IMR-90 (cell line): ENCODE measurements at regions not wholly inside any gene's neighbourhood (a gene's known extent, or its start where the extent isn't known, plus 50 kb on each side); places are given as distances from the start of the nearest gene placed in this dataset.

Source experiments
- ATAC-seq: fragments of 200-7000 bp; cut with Tn5 transposase; 2 replicates; pipeline ENCODE4 v1.9.1; 2020; ENCODE audit warnings: low read depth, mild to moderate bottlenecking, moderate library complexity
- BruUV-seq: library from RNA; stranded (reverse); fragments of 400-500 nt; replicated peaks from 2 replicates; lab custom pipeline; 2021; lab: Mats Ljungman, UMichigan
- CTCF ChIA-PET: fragments of 300-600 bp; formaldehyde crosslinking; extraction: SDS; loops from one replicate; lab custom pipeline; 2021; ENCODE audit warnings: antibody characterized with exemption; lab: Yijun Ruan, JAX
- POLR2A ChIA-PET: fragments of 300-600 bp; sonication (Branson Sonifier 250); formaldehyde crosslinking; loops from one replicate; lab custom pipeline; 2022; ENCODE audit warnings: antibody characterized with exemption; ENCODE audit not compliant: unreplicated experiment; lab: Charles Lee
- DNase-seq: peaks from one replicate; pipeline ENCODE4 v3.0.0; 2013
- H2AFZ ChIP-seq: replicated peaks from 2 replicates; pipeline ENCODE3; 2013; ENCODE audit warnings: low read length, mild to moderate bottlenecking; ENCODE audit not compliant: poor library complexity
- H2AK5ac ChIP-seq: 2 replicates; pipeline ENCODE4 v1.6.1; 2013; ENCODE audit warnings: low read depth, low read length, inconsistent platforms
- H2AK9ac ChIP-seq: replicated peaks from 2 replicates; pipeline ENCODE3; 2013; ENCODE audit warnings: mild to moderate bottlenecking, low read depth, low read length, moderate library complexity; ENCODE audit not compliant: poor library complexity
- H2BK120ac ChIP-seq: 2 replicates; pipeline ENCODE4 v1.6.1; 2013; ENCODE audit warnings: low read depth, low read length, inconsistent platforms
- H2BK15ac ChIP-seq: 3 replicates; pipeline ENCODE4 v1.6.1; 2013; ENCODE audit warnings: low read depth, low read length, inconsistent platforms
- H2BK20ac ChIP-seq: 2 replicates; pipeline ENCODE4 v1.6.1; 2013; ENCODE audit warnings: low read depth, mild to moderate bottlenecking, inconsistent platforms, low read length, moderate library complexity
- H2BK5ac ChIP-seq: 2 replicates; pipeline ENCODE4 v1.6.1; 2013; ENCODE audit warnings: mild to moderate bottlenecking, low read depth, low read length, inconsistent platforms; ENCODE audit not compliant: poor library complexity, severe bottlenecking
- H3K14ac ChIP-seq: replicated peaks from 2 replicates; pipeline ENCODE4 v1.6.1; 2013; ENCODE audit warnings: low read depth, low read length, inconsistent platforms
- H3K18ac ChIP-seq: 2 replicates; pipeline ENCODE4 v1.6.1; 2013; ENCODE audit warnings: low read depth, low read length, control low read depth
- H3K23ac ChIP-seq: 2 replicates; pipeline ENCODE4 v1.6.1; 2013; ENCODE audit warnings: low read depth, low read length, inconsistent platforms
- H3K27ac ChIP-seq: 2 replicates; pipeline ENCODE4 v1.5.1; 2013; ENCODE audit warnings: mild to moderate bottlenecking, control low read depth, low read length; ENCODE audit not compliant: insufficient read depth
- H3K27me3 ChIP-seq: 2 replicates; pipeline ENCODE4 v1.6.1; 2013; ENCODE audit warnings: low read length; ENCODE audit not compliant: control insufficient read depth, insufficient read depth
- H3K36me3 ChIP-seq: 2 replicates; pipeline ENCODE4 v1.6.1; 2013; ENCODE audit warnings: low read length, mixed read lengths; ENCODE audit not compliant: control insufficient read depth, insufficient read depth
- H3K4ac ChIP-seq: 2 replicates; pipeline ENCODE4 v1.6.1; 2013; ENCODE audit warnings: low read depth, low read length, inconsistent platforms
- H3K4me1 ChIP-seq: 2 replicates; pipeline ENCODE4 v1.6.1; 2013; ENCODE audit warnings: low read length, mixed read lengths; ENCODE audit not compliant: control insufficient read depth, insufficient read depth
- H3K4me2 ChIP-seq: 2 replicates; pipeline ENCODE4 v1.6.1; 2013; ENCODE audit warnings: low read depth, mild to moderate bottlenecking, control low read depth, low read length, moderate library complexity
- H3K4me3 ChIP-seq: 2 replicates; pipeline ENCODE4 v1.5.1; 2013; ENCODE audit warnings: low read depth, mild to moderate bottlenecking, control low read depth, low read length, moderate library complexity; ENCODE audit not compliant: insufficient read depth
- H3K56ac ChIP-seq: 2 replicates; pipeline ENCODE4 v1.6.1; 2013; ENCODE audit warnings: low read length, inconsistent platforms; ENCODE audit not compliant: insufficient read depth; ENCODE audit errors: extremely low read depth
- H3K79me1 ChIP-seq, 2 experiments: 2 replicates each; pipeline ENCODE4 v1.6.1; 2013; ENCODE audit warnings: low read length in 2 of 2, inconsistent platforms in 1 of 2, low read depth in 1 of 2
- H3K9ac ChIP-seq: 2 replicates; pipeline ENCODE4 v1.6.1; 2013; ENCODE audit warnings: low read depth, low read length, control low read depth
- H3K9me1 ChIP-seq: 2 replicates; pipeline ENCODE4 v1.6.1; 2013; ENCODE audit warnings: low read length, inconsistent platforms; ENCODE audit not compliant: insufficient read depth
- H3K9me3 ChIP-seq: 2 replicates; pipeline ENCODE4 v1.6.1; 2013; ENCODE audit warnings: low read length; ENCODE audit not compliant: control insufficient read depth, insufficient read depth
- H4K20me1 ChIP-seq: 2 replicates; pipeline ENCODE4 v1.6.1; 2013; ENCODE audit warnings: low read length, inconsistent platforms; ENCODE audit not compliant: insufficient read depth
- H4K5ac ChIP-seq: 2 replicates; pipeline ENCODE4 v1.6.1; 2013; ENCODE audit warnings: mild to moderate bottlenecking, low read depth, low read length, control low read depth
- H4K8ac ChIP-seq, 2 experiments: 2 replicates each; pipeline ENCODE4 v1.6.1; 2013; ENCODE audit warnings: low read depth in 2 of 2, low read length in 2 of 2, control low read depth in 1 of 2, inconsistent platforms in 1 of 2
- H4K91ac ChIP-seq: 2 replicates; pipeline ENCODE4 v1.6.1; 2013; ENCODE audit warnings: low read depth, low read length, inconsistent platforms; ENCODE audit not compliant: insufficient read depth
- CEBPB ChIP-seq: IDR thresholded peaks from 2 replicates; pipeline ENCODE4 v1.6.1; 2012; ENCODE audit warnings: low read depth, low read length, improper control_type of control experiment
- CHD1 ChIP-seq: IDR thresholded peaks from 2 replicates; pipeline ENCODE4 v1.6.1; 2012; ENCODE audit warnings: low read depth, low read length, improper control_type of control experiment
- MAFK ChIP-seq: IDR thresholded peaks from 2 replicates; pipeline ENCODE4 v1.6.1; 2012; ENCODE audit warnings: low read depth, low read length, improper control_type of control experiment
- RFX5 ChIP-seq: IDR thresholded peaks from 2 replicates; pipeline ENCODE4 v1.8.0; 2012; ENCODE audit warnings: low read depth, mild to moderate bottlenecking, low read length, moderate library complexity
- WGBS, 2 experiments: methylation state at CpG; one replicate each; pipeline versions ENCODE4 v1.1.5 to v1.1.7; 2013; ENCODE audit warnings: missing lambda C conversion rate in 2 of 2; ENCODE audit not compliant: insufficient read length in 1 of 2; ENCODE audit errors: extremely low coverage in 2 of 2; 5-methylcytosine and 5-hydroxymethylcytosine counted together
- dilution Hi-C: fragments of 300-500 bp; cut with HindIII; formaldehyde crosslinking; loops from one replicate; pipeline ENCODE4 v1.14.3; 2018; ENCODE audit warnings: low sequenced_read_pairs; ENCODE audit not compliant: unreplicated experiment
- in situ Hi-C: fragments of 300-500 bp; cut with MboI; formaldehyde crosslinking; loops from 3 replicates; pipeline ENCODE4 v1.14.3; 2019; ENCODE audit warnings: low sequenced_read_pairs, inconsistent platforms, mixed read lengths
- intact Hi-C: fragments of 100-400 bp; cut with micrococcal nuclease; formaldehyde crosslinking; loops from 2 replicates; pipeline ENCODE4 v1.10.0; 2022
- TF ChIP-seq, protein P1 (sequence below): conservative IDR thresholded peaks from 2 replicates; pipeline ENCODE4 v1.5.1; 2012; ENCODE audit warnings: mild to moderate bottlenecking, low read depth, low read length, improper control_type of control experiment

DNA sequence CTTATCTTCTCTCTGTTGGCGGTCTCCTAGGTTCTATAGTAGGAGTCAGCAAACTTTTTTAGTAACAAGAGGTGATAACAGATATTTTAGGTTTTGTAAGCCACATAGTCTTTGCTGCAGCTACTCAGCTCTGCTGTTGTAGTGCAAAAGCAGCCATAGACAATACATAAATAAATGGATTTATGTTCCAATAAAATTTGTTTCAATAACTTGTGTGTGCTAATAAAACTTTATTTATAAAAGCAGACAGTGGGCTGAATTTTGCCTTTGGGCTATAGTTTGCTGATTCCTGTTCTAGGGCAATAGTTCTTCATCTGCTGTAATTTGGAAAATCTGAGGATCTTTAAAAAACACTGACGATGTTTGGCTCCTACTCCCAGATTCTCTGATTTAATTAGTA, 469.4 kb upstream of the TNC start:
- no peak for TF ChIP-seq MAFK
- TF ChIP-seq, protein P1, sequence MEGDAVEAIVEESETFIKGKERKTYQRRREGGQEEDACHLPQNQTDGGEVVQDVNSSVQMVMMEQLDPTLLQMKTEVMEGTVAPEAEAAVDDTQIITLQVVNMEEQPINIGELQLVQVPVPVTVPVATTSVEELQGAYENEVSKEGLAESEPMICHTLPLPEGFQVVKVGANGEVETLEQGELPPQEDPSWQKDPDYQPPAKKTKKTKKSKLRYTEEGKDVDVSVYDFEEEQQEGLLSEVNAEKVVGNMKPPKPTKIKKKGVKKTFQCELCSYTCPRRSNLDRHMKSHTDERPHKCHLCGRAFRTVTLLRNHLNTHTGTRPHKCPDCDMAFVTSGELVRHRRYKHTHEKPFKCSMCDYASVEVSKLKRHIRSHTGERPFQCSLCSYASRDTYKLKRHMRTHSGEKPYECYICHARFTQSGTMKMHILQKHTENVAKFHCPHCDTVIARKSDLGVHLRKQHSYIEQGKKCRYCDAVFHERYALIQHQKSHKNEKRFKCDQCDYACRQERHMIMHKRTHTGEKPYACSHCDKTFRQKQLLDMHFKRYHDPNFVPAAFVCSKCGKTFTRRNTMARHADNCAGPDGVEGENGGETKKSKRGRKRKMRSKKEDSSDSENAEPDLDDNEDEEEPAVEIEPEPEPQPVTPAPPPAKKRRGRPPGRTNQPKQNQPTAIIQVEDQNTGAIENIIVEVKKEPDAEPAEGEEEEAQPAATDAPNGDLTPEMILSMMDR = no peak
- no peak for TF ChIP-seq RFX5
- no peak for TF ChIP-seq CHD1
- TF ChIP-seq CEBPB = no peak
- Histone ChIP-seq H2AK9ac (no peak overlapping the region), H2BK20ac (no peak overlapping the region), H3K9ac (no peak overlapping the region), H4K8ac (no peak overlapping the region), H3K23ac (no peak overlapping the region), H2AK5ac (no peak overlapping the region), H4K20me1 (no peaks in the 10 kb centered on the region), H2BK15ac (no peak overlapping the region), H3K4ac (no peak overlapping the region), H3K4me3 (no peak overlapping the region), H3K9me3 (peaks cover 2% of the 10 kb centered on the region; the same call in 1 of the 2 replicates), H3K14ac (no peak overlapping the region), H3K27ac (no peak overlapping the region), H3K27me3 (no peaks in the 10 kb centered on the region), H3K56ac (no peak overlapping the region), H3K36me3 (no peaks in the 10 kb centered on the region), H3K79me1 (no peaks in the 10 kb centered on the region), H2AFZ (no peak overlapping the region), H2BK5ac (no peak overlapping the region), H3K18ac (no peak overlapping the region), H3K4me2 (no peak overlapping the region), H2BK120ac (no peak overlapping the region), H3K9me1 (peaks cover 2% of the 10 kb centered on the region; the same call in 1 of the 2 replicates), H3K4me1 (peaks cover 11% of the 10 kb centered on the region), H4K5ac (no peak overlapping the region), H4K91ac (no peak overlapping the region)
- BruUV-seq = no TSS peak
- POLR2A ChIA-PET = no interaction called here
- no CpG with 5 or more reads among the region's 2 CpGs for WGBS, 2 experiments
- no peak for ATAC-seq
- CTCF ChIA-PET = no interaction called here
- DNase-seq = no peak
- in situ Hi-C loops = loop anchor here (25.0 kb wide), 1 partner anchor 1275 kb away; no protein-coding TSS in a partner anchor
- intact Hi-C loops = no loop called here
- dilution Hi-C loops = no loop called here
